Astrocyte of the spinal cord (primary cell): ENCODE measurements at regions not wholly inside any gene's neighbourhood (a gene's known extent, or its start where the extent isn't known, plus 50 kb on each side); places are given as distances from the start of the nearest gene placed in this dataset.

Source experiments
- DNase-seq: peaks from one replicate; pipeline ENCODE4 v3.0.0; 2011; ENCODE audit warnings: low read depth, low spot score
- H3K4me3 ChIP-seq: 2 replicates; pipeline ENCODE4 v1.5.1; 2011; ENCODE audit warnings: low read depth, mild to moderate bottlenecking, low read length, moderate library complexity
- CTCF ChIP-seq: IDR thresholded peaks from 2 replicates; pipeline ENCODE4 v1.5.1; 2012; ENCODE audit warnings: low read depth, mild to moderate bottlenecking, low read length, inconsistent platforms
- in situ Hi-C: cut with HindIII; loops from 2 replicates; pipeline ENCODE4 v1.10.0; 2017; ENCODE audit warnings: low sequenced_read_pairs

GRCh38 chr6:6788394-6789032 is 200.0 kb downstream of the LY86 start:
- no peak overlapping the region for H3K4me3 ChIP-seq
- no peak for DNase-seq
- in situ Hi-C loops = no loop called here
- TF ChIP-seq CTCF = peak; percentile 48

GRCh38 chr6:6790393-6790792 is 201.9 kb downstream of the LY86 start:
- no peak for TF ChIP-seq CTCF
- in situ Hi-C loops = no loop called here
- H3K4me3 ChIP-seq = no peak overlapping the region
- no peak for DNase-seq

- no peak for DNase-seq
- no peak for TF ChIP-seq CTCF
- in situ Hi-C loops = no loop called here
- H3K4me3 ChIP-seq = no peak overlapping the region
These were observed 202.4 kb downstream of the LY86 start for GRCh38 chr6:6790891-6791290.

GRCh38 chr6:6793388-6794250 is 205.1 kb downstream of the LY86 start:
- no peak for TF ChIP-seq CTCF
- no peak for DNase-seq
- in situ Hi-C loops = no loop called here
- no peak overlapping the region for H3K4me3 ChIP-seq

- no peak for DNase-seq
- H3K4me3 ChIP-seq = no peak overlapping the region
- no peak for TF ChIP-seq CTCF
- in situ Hi-C loops = no loop called here
These were observed 206.9 kb downstream of the LY86 start for GRCh38 chr6:6795393-6795792.

GRCh38 chr6:6796818-6797217 is 208.3 kb downstream of the LY86 start:
- in situ Hi-C loops = no loop called here
- no peak for DNase-seq
- TF ChIP-seq CTCF = no peak
- H3K4me3 ChIP-seq = no peak overlapping the region
